ENCODE measurements at regions not wholly inside any gene's neighbourhood (a gene's known extent, or its start where the extent isn't known, plus 50 kb on each side); places are given as distances from the start of the nearest gene placed in this dataset.

- TF ChIP-seq SP1 (IDR thresholded peaks at IDR 0.05) (no peak), ZNF384 (IDR thresholded peaks at IDR 0.05) (no peak), TARDBP (IDR thresholded peaks at IDR 0.05) (no peak), FOXM1 (IDR thresholded peaks at IDR 0.05; ENCODE audit: borderline replicate concordance) (no peak), FOXK2 (IDR thresholded peaks at IDR 0.05) (no peak), ARNT (IDR thresholded peaks at IDR 0.05) (no peak), FOXA1 (IDR thresholded peaks at IDR 0.05) (no peak), ELF4 (IDR thresholded peaks at IDR 0.05) (no peak), BHLHE40 (IDR thresholded peaks at IDR 0.05; ENCODE audit: borderline replicate concordance) (no peak)
Observed at GRCh38 chr1:221468546-221468945, 273.3 kb downstream of the DUSP10 start.

Measured in HEK293T (cell line).